ENCODE measurements at regions not wholly inside any gene's neighbourhood (a gene's known extent, or its start where the extent isn't known, plus 50 kb on each side); places are given as distances from the start of the nearest gene placed in this dataset.

GRCh38 chr20:40770564-40771307 lies 81.7 kb upstream of the MAFB start:
- no peak for DNase-seq (ENCODE audit: low read depth)

GRCh38 chr20:40771308-40771610 lies 82.2 kb upstream of the MAFB start:
- no peak for DNase-seq (ENCODE audit: low read depth)

GRCh38 chr20:40771848-40772511 lies 82.9 kb upstream of the MAFB start:
- no peak for DNase-seq (ENCODE audit: low read depth)

- no peak for DNase-seq (ENCODE audit: low read depth)
Measured at GRCh38 chr20:40773376-40773775, 84.3 kb upstream of the MAFB start.

GRCh38 chr20:40774252-40774651 lies 85.2 kb upstream of the MAFB start:
- no peak for DNase-seq (ENCODE audit: low read depth)

GRCh38 chr20:40775561-40776146 lies 86.6 kb upstream of the MAFB start:
- no peak for DNase-seq (ENCODE audit: low read depth)

GRCh38 chr20:40776466-40777457 lies 87.7 kb upstream of the MAFB start:
- no peak for DNase-seq (ENCODE audit: low read depth)

GRCh38 chr20:40777653-40778052 lies 88.6 kb upstream of the MAFB start:
- DNase-seq (ENCODE audit: low read depth): no peak

- no peak for DNase-seq (ENCODE audit: low read depth)
Measured at GRCh38 chr20:40778894-40779496, 90.0 kb upstream of the MAFB start.

GRCh38 chr20:40781327-40782042 lies 92.4 kb upstream of the MAFB start:
- DNase-seq (ENCODE audit: low read depth): no peak

- no peak for DNase-seq (ENCODE audit: low read depth)
Measured at GRCh38 chr20:40782043-40782368, 93.0 kb upstream of the MAFB start.

- DNase-seq (ENCODE audit: low read depth): no peak
Measured at GRCh38 chr20:40785346-40785745, 96.3 kb upstream of the MAFB start.

GRCh38 chr20:40786336-40786735 lies 97.3 kb upstream of the MAFB start:
- DNase-seq (ENCODE audit: low read depth): no peak

- DNase-seq (ENCODE audit: low read depth): no peak
Measured at GRCh38 chr20:40787941-40788340, 98.9 kb upstream of the MAFB start.

GRCh38 chr20:40797425-40797824 lies 108.4 kb upstream of the MAFB start:
- peak; percentile 35 for DNase-seq (ENCODE audit: low read depth)

- DNase-seq (ENCODE audit: low read depth): no peak
Measured at GRCh38 chr20:40798066-40798465, 109.0 kb upstream of the MAFB start.

GRCh38 chr20:40802886-40803285 lies 113.8 kb upstream of the MAFB start:
- no peak for DNase-seq (ENCODE audit: low read depth)

- DNase-seq (ENCODE audit: low read depth): no peak
Measured at GRCh38 chr20:40803381-40803780, 114.3 kb upstream of the MAFB start.

- DNase-seq (ENCODE audit: low read depth): no peak
Measured at GRCh38 chr20:40805592-40805991, 116.6 kb upstream of the MAFB start.

- DNase-seq (ENCODE audit: low read depth): no peak
Measured at GRCh38 chr20:40806929-40807820, 118.1 kb upstream of the MAFB start.

- DNase-seq (ENCODE audit: low read depth): no peak
Measured at GRCh38 chr20:40807821-40808170, 118.8 kb upstream of the MAFB start.
